ENCODE measurements at regions not wholly inside any gene's neighbourhood (a gene's known extent, or its start where the extent isn't known, plus 50 kb on each side); places are given as distances from the start of the nearest gene placed in this dataset.

- Histone ChIP-seq H3K9ac (ENCODE audit: low read length) (no peak overlapping the region), H3F3A (ENCODE audit: insufficient read depth, low read length) (no peaks in the 10 kb centered on the region), H3K4me3 (ENCODE audit: low read length) (no peak overlapping the region), H3K9me2 (replicated peaks; ENCODE audit: insufficient read depth, low read length) (no peaks in the 10 kb centered on the region), H3K27me3 (replicated peaks; ENCODE audit: insufficient read depth, low read length) (peaks cover 13% of the 10 kb centered on the region; the same call in 1 of the 2 replicates), H3K36me3 (replicated peaks; ENCODE audit: insufficient read depth, low read length) (no peaks in the 10 kb centered on the region), H4K20me1 (ENCODE audit: insufficient read depth, low read length) (no peaks in the 10 kb centered on the region), H3K4me1 (ENCODE audit: low read length) (no peaks in the 10 kb centered on the region), H3K9me3 (replicated peaks; ENCODE audit: insufficient read depth, low read length) (no peaks in the 10 kb centered on the region), H3K4me2 (ENCODE audit: low read depth, low read length) (no peak overlapping the region), H3K27ac (ENCODE audit: low read length) (no peak overlapping the region), H2AFZ (ENCODE audit: low read length) (no peak overlapping the region), H3K79me2 (ENCODE audit: low read length) (no peaks in the 10 kb centered on the region)
- peak; percentile 55 for DNase-seq
- TF ChIP-seq EZH2phosphoT487 (IDR thresholded peaks at IDR 0.05; ENCODE audit: low read length), result no peak
- TF ChIP-seq CTCF (IDR thresholded peaks at IDR 0.05; ENCODE audit: low read length), result no peak
- TF ChIP-seq EZH2 (optimal IDR thresholded peaks at IDR 0.05; ENCODE audit: low read depth, low read length), result no peak
Measured at GRCh38 chr9:88932766-88933165, 58.5 kb upstream of the S1PR3 start.

- no peaks in the 10 kb centered on the region for H3K36me3 ChIP-seq (replicated peaks; ENCODE audit: insufficient read depth, low read length)
- H3K9me3 ChIP-seq (replicated peaks; ENCODE audit: insufficient read depth, low read length), result no peaks in the 10 kb centered on the region
- no peak overlapping the region for H2AFZ ChIP-seq (ENCODE audit: low read length)
- H3F3A ChIP-seq (ENCODE audit: insufficient read depth, low read length), result no peaks in the 10 kb centered on the region
- no peaks in the 10 kb centered on the region for H3K9me2 ChIP-seq (replicated peaks; ENCODE audit: insufficient read depth, low read length)
- no peak overlapping the region for H3K4me2 ChIP-seq (ENCODE audit: low read depth, low read length)
- TF ChIP-seq EZH2phosphoT487 (IDR thresholded peaks at IDR 0.05; ENCODE audit: low read length) (no peak), CTCF (IDR thresholded peaks at IDR 0.05; ENCODE audit: low read length) (no peak), EZH2 (optimal IDR thresholded peaks at IDR 0.05; ENCODE audit: low read depth, low read length) (no peak)
- no peak overlapping the region for H3K4me3 ChIP-seq (ENCODE audit: low read length)
- no peak for DNase-seq
- no peak overlapping the region for H3K27ac ChIP-seq (ENCODE audit: low read length)
- no peaks in the 10 kb centered on the region for H4K20me1 ChIP-seq (ENCODE audit: insufficient read depth, low read length)
- no peak overlapping the region for H3K9ac ChIP-seq (ENCODE audit: low read length)
- H3K27me3 ChIP-seq (replicated peaks; ENCODE audit: insufficient read depth, low read length), result peaks cover 7% of the 10 kb centered on the region; the same call in 1 of the 2 replicates
- no peaks in the 10 kb centered on the region for H3K79me2 ChIP-seq (ENCODE audit: low read length)
- H3K4me1 ChIP-seq (ENCODE audit: low read length), result no peaks in the 10 kb centered on the region
Measured at GRCh38 chr9:88933607-88934379, 57.5 kb upstream of the S1PR3 start.

- Histone ChIP-seq H3K27ac (ENCODE audit: low read length) (no peak overlapping the region), H3K4me2 (ENCODE audit: low read depth, low read length) (no peak overlapping the region), H3K9me3 (replicated peaks; ENCODE audit: insufficient read depth, low read length) (no peaks in the 10 kb centered on the region), H3K27me3 (replicated peaks; ENCODE audit: insufficient read depth, low read length) (no peaks in the 10 kb centered on the region), H3K9me2 (replicated peaks; ENCODE audit: insufficient read depth, low read length) (no peaks in the 10 kb centered on the region), H3K4me1 (ENCODE audit: low read length) (no peaks in the 10 kb centered on the region), H3F3A (ENCODE audit: insufficient read depth, low read length) (no peaks in the 10 kb centered on the region), H3K9ac (ENCODE audit: low read length) (no peak overlapping the region), H2AFZ (ENCODE audit: low read length) (no peak overlapping the region), H3K4me3 (ENCODE audit: low read length) (no peak overlapping the region), H4K20me1 (ENCODE audit: insufficient read depth, low read length) (no peaks in the 10 kb centered on the region), H3K36me3 (replicated peaks; ENCODE audit: insufficient read depth, low read length) (no peaks in the 10 kb centered on the region), H3K79me2 (ENCODE audit: low read length) (no peaks in the 10 kb centered on the region)
- TF ChIP-seq CTCF (IDR thresholded peaks at IDR 0.05; ENCODE audit: low read length) (no peak), EZH2 (optimal IDR thresholded peaks at IDR 0.05; ENCODE audit: low read depth, low read length) (no peak), EZH2phosphoT487 (IDR thresholded peaks at IDR 0.05; ENCODE audit: low read length) (no peak)
- DNase-seq, result no peak
Measured at GRCh38 chr9:88934876-88935535, 56.3 kb upstream of the S1PR3 start.
